WTC11 (cell line): ENCODE measurements at regions not wholly inside any gene's neighbourhood (a gene's known extent, or its start where the extent isn't known, plus 50 kb on each side); places are given as distances from the start of the nearest gene placed in this dataset.

Experiments used
- ETV6 ChIP-seq: sonication (generic); formaldehyde crosslinking; IDR thresholded peaks from 2 replicates; pipeline ENCODE4 v1.8.1; 2022; ENCODE audit warnings: mild to moderate bottlenecking, missing genetic modification reagents
- ZNF138 ChIP-seq: sonication (generic); formaldehyde crosslinking; conservative IDR thresholded peaks from 2 replicates; pipeline ENCODE4 v1.8.1; 2022; ENCODE audit warnings: mild to moderate bottlenecking, moderate library complexity, missing genetic modification reagents
- TF ChIP-seq, protein P1 (sequence below): fragments of 200-600 bp; IDR thresholded peaks from 2 replicates; pipeline ENCODE4 v1.8.0; 2022; ENCODE audit warnings: antibody characterized with exemption

DNA sequence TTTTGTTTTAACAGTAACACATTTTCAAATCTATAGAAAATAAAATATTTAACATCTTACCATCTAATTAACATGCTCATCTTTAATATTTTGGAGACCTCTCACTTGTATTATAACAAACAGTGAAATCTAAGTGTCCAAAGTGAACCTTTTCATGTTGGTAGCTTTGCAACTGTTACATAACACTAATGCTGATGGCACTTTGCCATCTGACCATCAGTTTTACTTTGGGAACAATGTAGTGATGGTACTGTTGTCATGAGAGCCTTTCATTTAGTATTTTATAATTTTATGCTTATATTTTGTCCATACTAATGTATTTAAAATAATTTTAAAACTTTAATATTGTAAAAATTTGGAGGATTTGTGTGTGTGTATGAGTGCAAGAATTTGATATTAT, 1017.0 kb upstream of the KCND2 start:
- TF ChIP-seq, protein P1, sequence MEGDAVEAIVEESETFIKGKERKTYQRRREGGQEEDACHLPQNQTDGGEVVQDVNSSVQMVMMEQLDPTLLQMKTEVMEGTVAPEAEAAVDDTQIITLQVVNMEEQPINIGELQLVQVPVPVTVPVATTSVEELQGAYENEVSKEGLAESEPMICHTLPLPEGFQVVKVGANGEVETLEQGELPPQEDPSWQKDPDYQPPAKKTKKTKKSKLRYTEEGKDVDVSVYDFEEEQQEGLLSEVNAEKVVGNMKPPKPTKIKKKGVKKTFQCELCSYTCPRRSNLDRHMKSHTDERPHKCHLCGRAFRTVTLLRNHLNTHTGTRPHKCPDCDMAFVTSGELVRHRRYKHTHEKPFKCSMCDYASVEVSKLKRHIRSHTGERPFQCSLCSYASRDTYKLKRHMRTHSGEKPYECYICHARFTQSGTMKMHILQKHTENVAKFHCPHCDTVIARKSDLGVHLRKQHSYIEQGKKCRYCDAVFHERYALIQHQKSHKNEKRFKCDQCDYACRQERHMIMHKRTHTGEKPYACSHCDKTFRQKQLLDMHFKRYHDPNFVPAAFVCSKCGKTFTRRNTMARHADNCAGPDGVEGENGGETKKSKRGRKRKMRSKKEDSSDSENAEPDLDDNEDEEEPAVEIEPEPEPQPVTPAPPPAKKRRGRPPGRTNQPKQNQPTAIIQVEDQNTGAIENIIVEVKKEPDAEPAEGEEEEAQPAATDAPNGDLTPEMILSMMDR: no peak
- TF ChIP-seq ZNF138 (CRISPR knock-in tag) (no peak), ETV6 (CRISPR knock-in tag) (no peak)
